NCI-H2107 (cell line): ENCODE measurements at regions not wholly inside any gene's neighbourhood (a gene's known extent, or its start where the extent isn't known, plus 50 kb on each side); places are given as distances from the start of the nearest gene placed in this dataset.
"Not testable (repeated sequence)": the region's sequence is repeated elsewhere in the genome, so short reads cannot be mapped to it uniquely, and the experiment has no call there.

ENCODE experiments used
- DNase-seq: peaks from one replicate; lab custom pipeline; 2025; lab: John Stamatoyannopoulos, UW

DNA sequence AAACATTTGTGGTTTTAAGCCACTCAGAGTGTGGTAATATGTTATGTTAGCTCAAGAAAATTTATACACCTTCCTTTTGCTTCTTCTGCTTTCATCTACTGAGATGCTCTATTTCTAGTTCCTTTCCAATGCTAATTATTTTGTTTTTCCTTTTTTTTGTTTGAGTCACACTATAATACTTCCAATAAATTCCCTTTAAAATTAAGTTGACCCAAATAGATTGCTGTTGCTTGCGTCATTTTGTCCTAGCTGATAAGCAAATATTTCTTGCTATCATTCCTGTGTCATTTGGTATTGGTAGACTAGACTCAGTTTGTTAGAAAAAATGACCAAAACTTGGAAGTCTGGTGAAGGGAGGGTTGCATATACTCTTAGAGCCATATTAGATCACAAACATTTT is 437.0 kb upstream of the CNTN6 start:
- DNase-seq = no peak

DNA sequence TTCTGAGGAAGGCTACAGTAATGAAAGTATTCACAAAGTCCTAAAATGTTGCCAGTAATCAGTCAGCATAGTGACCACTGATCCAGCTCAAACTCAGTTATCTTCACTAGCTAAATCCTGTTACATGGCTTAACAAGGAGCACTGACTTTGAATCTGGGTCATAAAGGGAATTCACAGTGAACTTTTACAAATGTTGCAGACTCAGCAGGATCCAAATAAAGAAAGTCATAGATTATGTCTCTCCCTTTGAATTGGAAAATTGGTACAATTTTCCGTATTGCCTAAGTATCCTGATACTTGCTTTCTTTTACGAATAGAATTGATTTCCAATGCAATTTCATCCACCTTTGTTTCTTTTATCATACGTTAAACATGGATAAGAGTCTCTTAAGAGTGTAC is 431.5 kb upstream of the CNTN6 start:
- DNase-seq = no peak

DNA sequence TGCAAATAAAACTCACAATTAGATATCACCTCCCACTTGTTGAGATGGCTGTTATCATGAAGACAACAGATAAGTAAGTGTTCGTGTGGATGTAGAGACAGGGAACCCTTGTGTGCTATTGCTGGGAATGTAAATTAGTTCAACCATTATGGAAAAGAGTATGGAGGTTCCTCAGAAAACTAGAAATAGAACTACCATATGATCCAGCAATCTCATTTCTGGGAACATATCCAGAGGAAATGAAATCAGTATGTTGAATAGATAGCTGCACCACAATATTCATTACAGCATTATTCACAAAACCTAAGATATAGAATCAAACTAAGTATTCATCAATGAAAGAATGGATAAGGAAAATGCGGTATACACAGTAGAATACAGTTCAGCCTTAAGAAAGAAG is 418.7 kb upstream of the CNTN6 start:
- no peak for DNase-seq

DNA sequence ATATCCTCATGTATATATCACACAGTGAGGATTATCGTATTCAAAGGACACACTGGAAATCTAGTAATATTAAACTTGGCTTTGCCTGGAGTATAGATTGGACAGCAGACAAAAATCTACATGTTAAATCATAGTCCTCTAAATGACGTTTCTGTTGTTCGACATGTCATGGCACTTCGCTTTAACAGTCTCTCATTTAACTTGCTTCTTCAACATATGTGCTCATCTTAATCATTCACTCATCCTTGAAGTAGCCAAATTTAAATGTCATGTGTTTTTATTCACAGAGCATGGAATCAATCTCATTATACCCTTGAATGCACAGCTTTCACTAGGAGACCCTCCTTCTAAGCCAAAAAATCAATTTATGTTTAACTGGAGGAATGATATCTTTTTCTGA is 417.0 kb upstream of the CNTN6 start:
- no peak for DNase-seq

- DNase-seq = no peak
Observed at GRCh38 chr3:683770-684169, 409.1 kb upstream of the CNTN6 start.

DNA sequence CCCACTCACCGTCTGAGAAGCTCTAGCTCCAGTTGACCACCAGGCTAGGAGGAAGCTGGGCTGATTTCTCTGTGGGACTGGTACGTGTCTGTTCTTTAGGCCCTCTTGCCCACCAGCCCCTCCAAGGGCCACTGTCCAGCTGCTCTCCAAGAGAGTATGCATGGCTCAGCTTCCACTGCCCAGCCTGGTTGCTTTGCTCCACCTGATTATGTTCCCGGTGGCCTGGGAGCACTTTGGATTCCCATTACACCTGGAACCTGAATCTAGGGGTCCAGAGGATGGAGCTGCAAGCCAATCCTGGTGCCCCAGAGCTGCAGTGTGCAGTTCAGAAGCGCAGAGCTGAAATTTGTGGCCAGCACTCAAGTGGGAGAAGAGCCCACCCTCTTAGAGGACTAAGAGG is 402.1 kb upstream of the CNTN6 start:
- DNase-seq = no peak

GRCh38 chr3:700514-700913 is 392.3 kb upstream of the CNTN6 start:
- no peak for DNase-seq

GRCh38 chr3:707041-707440 is 385.8 kb upstream of the CNTN6 start:
- no peak for DNase-seq

DNA sequence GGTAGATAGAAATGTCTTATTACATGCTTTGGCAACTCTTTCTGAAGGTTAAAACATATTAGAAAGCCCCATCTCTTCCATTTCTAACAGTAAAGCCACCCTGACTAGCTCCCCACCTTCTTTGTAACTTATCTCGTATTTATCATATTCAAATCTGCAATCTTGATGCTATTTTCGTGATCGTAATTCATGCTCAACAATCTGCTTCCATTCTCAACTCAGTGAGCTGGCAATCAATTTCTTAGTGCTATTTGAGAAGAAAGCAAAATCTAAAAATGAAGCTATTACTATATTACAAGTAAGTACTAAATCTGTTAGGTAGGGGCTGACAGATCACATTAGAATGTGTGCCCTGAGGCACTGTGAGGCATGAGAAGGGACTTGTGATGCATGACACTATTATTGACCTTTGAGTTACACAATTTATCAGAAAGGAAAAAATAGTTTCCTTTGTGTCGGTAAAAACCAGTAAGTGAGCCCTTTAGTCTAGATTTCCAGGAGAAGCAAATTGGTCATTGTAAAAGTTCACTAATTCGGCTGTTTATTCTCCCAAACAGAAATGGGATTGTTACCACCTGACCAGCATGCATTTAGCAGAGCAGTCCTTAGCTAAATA is 379.7 kb upstream of the CNTN6 start:
- no peak for DNase-seq

DNA sequence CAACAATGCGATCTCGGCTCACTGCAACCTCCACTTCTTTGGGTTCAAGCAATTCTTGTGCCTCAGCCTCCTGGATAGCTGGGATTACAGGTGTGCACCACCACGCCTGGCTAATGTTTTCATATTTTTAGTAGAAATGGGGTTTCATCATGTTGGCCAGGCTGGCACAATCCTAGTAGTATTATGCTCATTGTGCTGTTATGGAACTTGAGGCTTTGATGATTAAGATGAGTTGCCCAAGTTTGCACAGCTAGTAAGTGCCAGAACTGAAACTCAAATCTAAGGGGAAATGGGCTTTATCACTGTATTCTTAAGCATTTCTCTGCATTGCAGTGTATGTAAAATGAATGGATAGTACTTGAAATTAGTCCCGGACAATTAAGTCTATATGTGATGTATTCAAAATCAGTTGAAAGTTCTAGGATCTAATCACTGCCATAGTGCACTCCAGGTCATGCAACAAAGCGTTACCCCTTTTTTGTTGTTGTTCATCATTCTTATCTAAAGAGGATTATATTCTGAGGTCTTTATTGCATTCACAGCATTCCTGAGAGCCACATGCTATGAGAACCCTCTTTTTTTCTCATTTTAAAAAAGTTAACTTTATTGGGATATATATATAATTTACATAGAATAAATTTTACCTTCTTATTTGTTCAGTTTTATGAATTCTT is 378.7 kb upstream of the CNTN6 start:
- DNase-seq = no peak

DNA sequence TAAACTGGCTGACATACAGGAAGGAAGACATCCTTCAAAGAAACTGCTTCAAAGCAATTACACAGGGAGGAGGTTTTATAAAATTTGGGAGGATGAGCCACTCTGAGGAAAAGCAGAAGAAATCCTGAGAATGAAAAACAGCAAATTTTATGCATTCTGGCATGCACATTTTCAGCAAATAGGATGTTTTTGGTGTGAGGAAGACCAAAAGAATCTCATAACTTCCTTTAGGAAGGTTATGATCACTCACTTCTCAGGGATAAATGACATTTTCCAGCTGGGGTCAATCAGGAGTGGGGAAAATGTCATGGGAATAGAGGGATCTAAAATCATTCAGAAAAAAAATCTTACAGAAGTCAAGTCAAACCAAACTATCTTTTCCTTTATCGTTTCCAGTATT is 371.7 kb upstream of the CNTN6 start:
- DNase-seq = no peak

DNA sequence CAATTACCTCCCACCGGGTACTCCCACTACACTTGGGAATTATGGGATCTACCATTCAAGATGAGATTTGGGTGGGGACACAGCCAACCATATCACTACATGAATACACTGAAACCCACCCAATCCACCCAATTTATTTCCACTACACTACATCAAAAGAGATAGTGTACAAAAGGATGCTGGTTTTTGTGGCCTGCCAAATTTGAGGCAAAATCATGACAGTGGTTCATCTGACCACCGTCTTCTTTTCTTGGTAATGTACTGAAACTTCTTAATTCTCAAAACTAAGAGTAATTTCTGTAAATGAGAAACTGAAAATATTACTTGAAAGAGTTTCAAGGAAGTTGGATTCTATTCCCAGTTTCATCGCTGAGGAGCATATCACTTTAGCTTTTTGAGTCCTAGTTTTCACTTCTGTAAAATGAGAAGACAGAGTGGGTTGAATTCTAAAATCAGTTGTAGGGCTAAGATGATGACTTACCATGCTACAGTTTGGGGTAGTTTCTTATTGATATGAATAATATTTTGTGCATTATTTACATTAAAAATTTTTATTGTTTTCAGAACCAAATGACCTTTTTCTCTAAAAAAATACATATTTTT is 360.4 kb upstream of the CNTN6 start:
- no peak for DNase-seq

- no peak for DNase-seq
Observed at GRCh38 chr3:733313-733712, 359.5 kb upstream of the CNTN6 start.

- no peak for DNase-seq
Observed at GRCh38 chr3:757711-758110, 335.1 kb upstream of the CNTN6 start.

GRCh38 chr3:759106-759505 is 333.7 kb upstream of the CNTN6 start:
- no peak for DNase-seq

GRCh38 chr3:773433-773832 is 319.4 kb upstream of the CNTN6 start:
- DNase-seq = not testable (repeated sequence)

DNA sequence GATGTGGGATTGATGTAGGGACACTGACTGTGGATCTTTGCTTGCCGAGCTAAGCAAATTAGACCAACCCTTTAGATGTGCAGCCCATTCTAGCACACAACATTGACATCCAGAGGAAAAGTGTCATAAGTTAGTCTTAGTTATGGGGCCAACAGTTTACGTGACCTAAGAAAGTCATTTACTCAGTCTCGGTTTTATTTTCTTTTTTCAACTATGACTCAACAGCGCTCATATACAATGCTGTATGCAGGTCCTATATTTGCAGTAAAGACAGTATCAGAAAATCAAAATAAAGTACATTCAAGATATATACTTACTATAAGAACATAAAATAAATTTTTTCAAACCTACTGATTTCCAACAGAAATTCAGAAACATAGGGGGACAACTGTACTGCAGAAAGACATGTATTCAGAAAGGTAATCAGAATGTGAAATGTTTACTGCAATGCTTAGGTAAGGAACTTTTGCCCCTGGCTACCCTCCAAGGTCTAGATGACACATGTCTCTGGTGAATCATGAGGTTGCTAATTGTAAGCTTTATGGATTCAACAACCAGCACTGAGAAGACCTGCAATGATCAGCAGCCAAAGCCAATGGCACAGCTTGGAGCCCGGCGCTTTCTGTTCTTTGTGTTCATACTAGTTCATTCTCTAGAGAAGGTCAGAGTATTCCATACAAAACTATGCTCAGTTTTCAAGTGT is 317.5 kb upstream of the CNTN6 start:
- no peak for DNase-seq

DNA sequence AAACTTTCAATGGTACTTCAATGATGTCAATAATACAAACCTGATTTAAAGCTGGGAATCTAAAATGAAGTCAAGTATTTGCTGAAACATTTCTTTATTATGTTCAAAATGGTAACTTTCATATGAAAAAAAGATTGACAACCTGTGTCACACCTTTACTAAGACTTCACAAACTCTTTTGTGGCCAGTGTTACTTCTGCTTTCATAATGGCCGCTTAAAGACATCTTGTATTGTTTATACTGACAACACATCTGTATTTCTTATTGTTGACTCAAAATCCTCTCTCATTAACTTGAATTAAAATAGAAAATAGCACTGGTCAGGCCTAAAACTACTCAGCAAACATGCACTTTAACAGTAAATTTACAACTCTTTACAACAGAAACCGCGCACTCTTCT is 312.3 kb upstream of the CNTN6 start:
- DNase-seq = no peak

GRCh38 chr3:791442-791841 is 301.4 kb upstream of the CNTN6 start:
- DNase-seq = no peak

DNA sequence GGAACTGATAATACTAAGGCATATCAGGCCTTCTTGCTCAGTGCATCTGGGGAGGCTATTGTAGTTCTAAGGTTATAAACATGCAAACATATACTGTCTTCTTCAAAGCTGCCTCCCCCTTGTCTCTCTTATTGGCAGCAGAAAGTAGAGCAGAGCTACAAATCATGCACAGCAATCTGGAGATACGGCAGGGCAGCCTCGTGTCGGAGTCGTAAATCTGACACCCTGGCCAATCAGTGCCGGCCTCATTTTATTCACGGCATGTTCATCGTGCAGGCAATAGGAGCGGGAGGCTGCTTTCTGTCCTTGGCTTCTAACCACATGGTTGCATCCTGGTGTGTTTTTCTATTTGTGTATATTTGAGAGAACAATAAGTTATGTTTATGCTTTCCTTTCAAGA is 300.2 kb upstream of the CNTN6 start:
- DNase-seq = no peak

DNA sequence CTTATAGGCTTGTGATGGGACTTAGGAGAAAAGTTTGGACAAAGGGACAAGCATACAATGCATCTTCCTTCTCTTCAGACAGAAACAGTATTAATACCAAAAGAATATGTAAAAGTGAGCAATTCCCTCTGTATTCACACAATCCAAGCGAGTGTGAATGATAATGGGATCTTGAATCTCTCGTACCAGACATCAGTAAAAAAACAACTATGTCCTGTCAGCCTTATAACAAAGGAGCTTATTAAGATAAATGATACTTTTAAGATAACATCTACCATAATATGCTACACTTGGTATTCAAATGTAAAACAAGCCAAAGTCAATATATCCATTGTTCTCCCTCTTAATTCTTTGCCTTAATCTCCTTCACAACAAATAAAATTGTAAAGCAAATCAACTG is 288.6 kb upstream of the CNTN6 start:
- no peak for DNase-seq

GRCh38 chr3:805326-805725 is 287.5 kb upstream of the CNTN6 start:
- DNase-seq = no peak

- DNase-seq = no peak
Observed at GRCh38 chr3:806006-806405, 286.8 kb upstream of the CNTN6 start.
